Hippocampal formation (tissue), 2 donors: ENCODE measurements at regions not wholly inside any gene's neighbourhood (a gene's known extent, or its start where the extent isn't known, plus 50 kb on each side); places are given as distances from the start of the nearest gene placed in this dataset.

Experiments used
- DNase-seq, 2 donors: peaks; one replicate each; lab custom pipeline; 2025; lab: John Stamatoyannopoulos, UW

DNA sequence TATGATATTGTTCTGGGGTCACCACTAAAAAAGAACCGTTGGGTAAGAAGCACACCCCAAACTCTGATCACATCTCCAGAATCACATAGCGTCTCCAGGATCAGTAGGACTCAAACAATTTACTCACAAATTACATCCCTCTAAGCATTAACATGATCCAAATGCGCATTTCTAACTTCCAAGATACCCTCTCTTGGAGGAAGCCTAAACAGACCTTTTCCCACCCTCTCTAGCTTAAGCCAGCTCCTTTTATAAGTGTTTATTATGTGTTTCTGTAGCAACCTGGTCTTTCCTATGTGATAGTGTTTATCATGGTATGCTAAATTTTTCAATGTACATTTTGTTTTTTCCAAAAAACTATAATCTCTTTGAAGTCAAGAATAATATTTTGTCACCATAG is 1846.5 kb downstream of the OLFM4 start:
- no peak for DNase-seq

DNA sequence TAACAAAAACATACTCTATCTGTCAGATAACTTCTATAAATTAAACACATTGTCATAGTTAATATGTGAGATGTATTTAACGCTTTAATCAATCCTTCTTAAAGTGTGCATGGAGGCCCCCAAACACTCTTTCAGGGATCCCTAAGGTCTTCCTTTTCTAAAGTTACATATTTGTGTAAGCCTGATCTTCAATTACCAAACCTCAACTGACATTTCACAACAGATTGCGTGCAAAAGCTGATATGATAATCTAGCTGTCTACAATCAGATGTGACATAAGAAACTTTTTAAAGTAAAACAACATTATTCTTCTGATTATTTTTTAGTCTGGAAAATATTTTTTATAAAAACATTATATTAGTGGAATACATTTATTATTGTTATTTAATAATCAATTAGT is 1850.4 kb downstream of the OLFM4 start:
- DNase-seq, result no peak

DNA sequence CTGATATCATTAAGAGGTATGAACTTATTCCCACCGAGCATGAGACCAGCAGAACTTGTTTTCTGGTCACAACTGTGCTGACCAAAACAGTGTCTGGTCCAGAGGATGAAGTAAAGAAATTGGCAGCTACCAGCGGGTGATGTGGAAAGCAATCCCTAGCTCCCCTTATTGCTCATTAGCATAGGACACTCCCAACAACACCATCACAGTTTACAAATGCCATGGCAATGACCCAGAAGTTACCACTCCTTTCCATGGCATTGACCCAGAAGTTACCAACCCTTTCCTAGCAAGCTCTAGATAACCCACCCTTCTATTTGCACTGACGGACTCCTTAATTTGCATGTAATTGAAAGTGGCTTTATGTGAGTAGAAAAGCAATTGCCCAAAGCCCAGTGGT is 1856.1 kb downstream of the OLFM4 start:
- DNase-seq, result no peak

DNA sequence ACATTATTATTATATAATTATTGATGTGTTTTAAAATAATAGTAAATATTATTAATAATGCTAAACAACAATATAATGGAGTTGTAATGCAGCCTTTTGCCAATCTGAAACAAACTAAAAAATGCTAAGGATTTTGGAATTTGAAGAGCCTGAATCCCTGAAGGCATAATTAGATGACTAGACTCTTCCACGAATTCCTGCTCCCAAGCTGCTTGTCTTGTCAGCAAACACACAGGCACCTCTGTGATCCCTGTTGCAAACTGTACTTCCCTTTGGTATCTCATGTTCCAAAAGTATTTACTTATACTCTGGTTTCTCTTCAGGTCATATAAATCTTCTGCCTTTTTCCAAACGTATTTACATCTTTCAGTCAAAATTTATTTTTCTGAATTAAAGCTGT is 1862.4 kb downstream of the OLFM4 start:
- no peak for DNase-seq

DNA sequence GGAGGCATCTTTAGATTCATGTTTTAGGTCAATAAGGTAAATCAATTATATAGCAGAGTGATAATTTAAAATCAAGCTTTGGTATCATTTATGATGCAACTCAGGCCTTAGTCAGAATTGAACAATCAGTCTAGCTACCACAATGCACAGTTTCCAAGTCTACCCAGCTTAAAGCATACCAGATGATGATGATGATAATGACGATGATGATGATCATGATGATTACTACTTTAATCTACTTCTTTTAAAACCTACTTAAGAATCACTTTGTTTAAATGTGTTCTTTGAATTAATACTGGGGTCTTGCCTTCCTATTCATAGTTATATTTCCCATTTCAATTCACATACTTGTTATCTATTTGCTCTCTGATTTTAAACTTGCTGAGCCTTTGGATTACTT is 1872.7 kb downstream of the OLFM4 start:
- no peak for DNase-seq

DNA sequence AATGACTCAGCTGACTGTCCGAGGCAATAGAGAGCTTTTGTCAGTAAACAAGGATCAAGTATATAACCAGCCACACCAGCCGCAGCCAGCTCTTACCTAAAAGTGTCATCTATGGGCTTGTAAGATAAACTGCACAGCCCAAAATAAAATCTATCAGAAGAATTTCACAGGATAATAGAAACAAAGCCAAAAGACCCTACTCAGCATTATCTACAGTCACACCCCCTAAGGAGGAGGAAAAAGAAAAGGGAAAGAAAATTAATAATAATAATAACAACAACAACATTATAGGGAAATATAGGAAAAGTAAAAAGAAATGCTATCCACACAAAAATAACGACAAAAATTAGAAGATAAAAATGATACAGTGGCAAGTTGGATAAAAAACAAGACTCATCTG is 1883.8 kb downstream of the OLFM4 start:
- DNase-seq, result no peak

DNA sequence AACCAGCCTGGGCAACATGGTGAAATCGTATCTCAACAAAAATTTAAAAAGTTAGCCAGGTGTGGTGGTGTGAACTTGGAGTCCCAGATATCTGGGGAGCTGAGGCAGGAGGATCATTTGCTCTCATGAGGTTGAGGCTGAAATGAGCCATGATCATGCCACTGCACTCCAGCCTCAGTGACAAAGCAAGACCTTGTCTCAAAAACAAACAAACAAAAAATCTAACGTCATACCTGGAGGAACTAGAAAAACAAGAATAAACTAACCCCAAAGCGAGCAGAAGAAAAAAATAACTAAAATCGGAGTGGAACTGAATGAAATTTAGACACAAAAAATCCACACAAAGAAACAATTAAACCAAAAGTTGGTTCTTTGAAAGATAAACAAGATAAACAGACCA is 1885.1 kb downstream of the OLFM4 start:
- DNase-seq, result no peak

DNA sequence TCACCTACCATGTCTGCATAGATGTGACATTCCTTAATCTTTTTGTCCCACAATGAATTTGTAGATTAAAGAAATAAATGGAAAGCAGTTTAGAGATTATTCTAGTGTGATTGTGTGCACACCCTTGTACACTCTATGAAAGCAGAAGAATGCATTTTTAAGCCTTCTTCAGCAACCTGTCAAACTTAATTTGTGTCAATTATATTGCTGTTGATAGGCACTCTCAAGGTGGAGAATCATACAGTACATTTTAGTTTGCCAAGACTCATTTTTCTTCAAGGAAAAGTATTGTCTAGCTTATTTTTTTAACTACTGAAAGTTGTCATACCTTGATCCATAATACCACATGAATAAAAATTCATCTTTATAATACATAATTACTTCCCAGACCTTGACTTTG is 1898.9 kb downstream of the OLFM4 start:
- DNase-seq, result no peak

DNA sequence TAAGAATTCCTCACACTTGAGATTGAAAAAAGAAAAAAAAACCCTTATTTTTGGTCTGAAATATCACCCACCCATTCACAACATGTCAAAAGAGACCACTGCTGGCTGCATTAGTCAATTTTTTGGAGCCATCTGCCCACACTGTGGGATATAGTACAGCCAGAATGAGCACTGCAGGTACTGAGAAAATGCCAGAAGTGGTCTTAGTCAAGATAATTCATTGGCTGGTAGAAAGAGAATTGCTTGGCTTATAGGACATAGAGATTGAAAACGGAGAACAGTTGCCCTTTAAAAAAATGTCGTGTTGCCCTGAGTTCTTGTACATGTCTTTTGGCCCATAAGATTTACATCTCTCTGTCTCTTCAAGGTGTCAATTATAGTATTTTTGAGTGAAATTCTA is 1899.5 kb downstream of the OLFM4 start:
- DNase-seq, result no peak

DNA sequence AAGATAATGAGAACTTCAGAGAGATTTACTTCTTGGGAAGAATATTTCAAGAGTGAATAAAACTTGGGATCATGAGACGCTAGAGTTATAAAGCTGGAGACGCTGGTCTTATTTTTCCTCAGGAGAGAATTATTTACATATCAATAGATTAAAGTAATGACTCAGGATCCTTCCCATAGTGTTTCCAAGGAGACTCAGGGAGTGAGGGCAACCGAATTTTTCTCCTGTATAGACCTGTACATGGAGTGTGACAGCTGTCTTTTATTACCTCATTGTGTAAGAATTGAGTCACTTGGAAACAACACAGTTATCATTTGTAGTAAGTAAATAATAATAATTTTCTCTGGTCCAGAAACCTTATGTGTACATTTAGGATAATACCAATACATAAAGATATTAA is 1905.5 kb downstream of the OLFM4 start:
- DNase-seq, result no peak

DNA sequence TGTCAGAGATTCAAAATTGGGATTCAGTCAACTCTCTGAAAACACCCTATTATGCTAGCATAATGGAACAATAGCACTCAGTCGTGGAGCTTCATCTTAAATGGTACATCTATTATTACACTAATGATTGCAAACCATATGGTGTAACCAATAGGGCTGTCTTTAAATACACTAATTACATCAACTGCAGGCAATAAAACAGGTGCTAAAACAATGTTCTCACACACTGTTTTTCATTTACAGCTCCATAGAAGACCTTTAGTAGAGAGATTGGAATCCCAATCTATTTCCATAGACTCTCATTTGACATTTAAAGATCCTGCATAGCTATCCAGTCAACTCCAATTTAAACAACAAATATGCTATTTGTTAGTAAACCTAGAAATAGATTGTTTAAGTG is 1917.4 kb downstream of the OLFM4 start:
- no peak for DNase-seq

DNA sequence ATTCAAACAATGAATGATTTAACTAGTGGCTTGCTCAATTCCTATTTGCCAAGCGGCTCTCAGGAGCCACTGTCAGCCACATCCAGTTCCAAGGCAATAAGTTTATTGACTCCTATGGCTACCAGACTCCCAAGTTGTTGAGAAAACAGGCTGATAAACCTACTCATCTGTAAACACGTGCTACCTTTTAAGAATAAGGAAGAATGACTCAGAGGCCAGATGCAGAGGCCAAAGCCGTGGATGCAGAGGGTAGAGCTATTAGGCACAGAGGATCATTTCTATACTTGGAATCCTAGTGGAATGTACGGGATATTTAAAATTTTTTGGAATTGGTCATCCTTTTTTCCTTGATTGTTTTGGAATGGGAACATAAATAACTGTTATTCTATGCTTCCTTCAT is 1921.1 kb downstream of the OLFM4 start:
- DNase-seq, result no peak

DNA sequence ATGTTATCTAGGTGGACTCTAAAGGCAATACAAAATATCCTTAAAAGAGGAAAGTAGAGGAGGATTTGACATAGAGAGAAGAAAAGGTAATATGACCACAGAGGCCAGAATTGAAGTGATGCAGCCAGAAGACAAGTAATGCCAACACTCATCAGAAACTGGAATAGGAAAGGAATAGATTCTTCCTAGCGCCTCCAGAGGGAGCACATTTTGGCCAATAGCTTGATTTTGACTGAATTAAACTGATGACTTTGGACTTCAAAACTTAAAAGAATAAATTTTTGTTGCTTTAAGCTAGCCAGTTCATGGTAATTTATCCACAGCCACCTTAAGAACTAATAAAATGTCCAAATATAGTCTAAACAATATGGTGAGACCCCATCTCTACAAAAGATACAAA is 1921.9 kb downstream of the OLFM4 start:
- DNase-seq, result no peak

DNA sequence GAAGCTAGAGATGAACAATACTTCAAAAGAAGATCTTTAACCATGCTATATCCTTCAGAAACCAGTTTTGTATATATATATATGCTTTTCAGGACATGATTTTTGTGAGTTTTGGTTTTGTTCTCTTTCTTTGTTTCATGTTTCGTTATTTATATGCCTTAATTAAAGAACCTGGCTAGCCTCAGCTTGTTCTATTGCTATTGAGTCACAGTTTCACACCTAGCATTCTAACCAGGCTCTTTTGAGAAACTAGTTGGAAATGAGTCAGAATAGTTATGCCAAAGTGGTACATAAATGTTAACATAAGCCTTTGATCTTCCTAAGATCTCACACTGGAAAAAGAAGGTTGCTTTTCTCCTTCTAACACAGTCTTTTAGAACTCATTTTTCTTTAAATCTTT is 1925.2 kb downstream of the OLFM4 start:
- peak in 1 of 2 donors; percentile 1 for DNase-seq

DNA sequence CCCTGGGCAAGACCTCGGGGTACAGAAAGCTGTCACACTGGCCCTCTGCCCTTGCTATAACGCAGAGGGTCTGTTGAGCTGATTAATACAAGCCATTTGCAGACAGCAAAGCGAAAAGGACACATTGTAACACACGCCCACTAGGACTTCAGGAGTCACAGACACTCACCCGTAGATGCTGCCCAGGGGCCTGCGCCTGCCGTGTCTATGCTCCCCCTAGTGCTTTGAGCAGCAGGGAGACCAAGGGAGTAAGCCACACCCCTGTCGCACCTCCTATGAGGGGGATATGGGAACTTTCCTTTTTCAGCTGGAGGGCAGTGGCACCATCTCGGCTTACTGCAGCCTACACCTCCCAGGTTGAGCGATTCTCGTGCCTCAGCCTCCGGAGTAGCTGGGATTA is 1930.2 kb downstream of the OLFM4 start:
- DNase-seq, result no peak

DNA sequence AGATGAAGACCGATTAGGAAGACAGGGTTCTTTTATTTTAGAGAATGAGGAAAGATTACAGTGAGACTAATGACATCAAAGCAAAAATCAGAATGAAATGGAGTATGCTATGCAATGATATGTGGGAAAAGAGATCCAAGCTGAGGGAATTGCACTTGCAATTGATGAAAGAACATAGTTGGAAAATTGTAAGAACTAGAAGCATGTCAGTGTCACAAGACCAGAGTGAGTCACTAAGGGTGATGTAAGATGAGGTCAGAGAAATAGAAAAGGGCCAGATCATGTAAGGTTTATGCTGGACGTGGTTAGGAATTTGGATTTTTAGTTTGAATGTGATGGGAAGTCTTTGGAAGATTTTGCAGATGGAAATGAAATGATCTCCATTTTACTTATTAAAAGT is 1937.3 kb downstream of the OLFM4 start:
- DNase-seq, result no peak

DNA sequence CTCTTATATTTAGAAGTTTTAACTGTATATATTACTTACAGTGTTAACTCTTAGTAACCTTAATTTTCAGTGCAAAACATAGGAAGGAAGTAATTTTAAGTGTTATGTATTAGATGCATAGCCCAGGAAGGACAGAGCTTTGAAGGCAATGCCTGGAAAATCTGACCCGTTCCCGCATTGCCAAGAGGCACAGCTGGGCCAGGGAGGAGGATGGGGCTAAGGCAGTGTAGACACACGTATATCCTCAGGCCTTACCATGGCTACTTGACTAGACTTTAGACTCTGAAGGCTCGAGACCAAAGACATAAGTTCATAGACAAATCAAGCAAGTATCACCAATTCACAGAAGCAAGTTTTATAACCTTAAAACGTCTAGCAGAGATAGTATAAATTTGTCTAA is 1944.2 kb downstream of the OLFM4 start:
- no peak for DNase-seq

DNA sequence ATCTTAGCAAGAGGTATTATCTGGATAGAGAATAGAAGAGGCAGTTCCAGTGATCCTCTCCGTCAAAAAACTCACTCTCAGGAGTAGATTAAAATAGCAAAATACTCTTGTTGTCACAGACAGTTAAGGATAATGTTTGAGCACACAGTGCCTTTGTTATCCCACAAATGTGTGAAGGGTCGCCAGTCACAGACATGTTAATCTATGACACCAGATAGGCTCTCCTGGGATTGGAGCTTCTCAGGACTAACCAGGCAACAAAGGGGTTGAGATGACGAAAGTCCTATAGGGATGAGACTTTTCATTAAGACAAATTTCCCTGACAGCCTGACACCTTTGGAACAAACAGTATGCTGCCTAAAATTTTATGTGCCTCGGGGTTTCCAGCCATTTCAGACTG is 1947.1 kb downstream of the OLFM4 start:
- no peak for DNase-seq

DNA sequence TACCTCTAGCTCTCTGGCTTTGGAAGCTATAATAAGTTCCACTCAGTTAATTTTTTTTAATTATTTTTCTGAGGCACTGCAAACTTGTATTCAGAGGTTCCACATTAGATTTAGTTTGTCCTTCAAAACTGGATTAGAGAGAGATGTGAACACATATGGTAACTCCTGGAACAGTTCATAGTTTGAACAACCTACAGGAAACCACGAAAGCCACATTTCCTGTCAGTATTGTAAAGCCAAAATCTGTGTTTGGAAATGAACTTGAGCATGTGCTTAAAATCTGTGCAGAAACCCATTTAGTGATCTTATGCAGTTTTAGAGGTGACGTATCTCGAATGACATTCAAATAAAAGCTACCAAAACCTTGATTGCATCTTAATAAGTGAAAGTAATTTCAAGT is 1952.0 kb downstream of the OLFM4 start:
- no peak for DNase-seq

DNA sequence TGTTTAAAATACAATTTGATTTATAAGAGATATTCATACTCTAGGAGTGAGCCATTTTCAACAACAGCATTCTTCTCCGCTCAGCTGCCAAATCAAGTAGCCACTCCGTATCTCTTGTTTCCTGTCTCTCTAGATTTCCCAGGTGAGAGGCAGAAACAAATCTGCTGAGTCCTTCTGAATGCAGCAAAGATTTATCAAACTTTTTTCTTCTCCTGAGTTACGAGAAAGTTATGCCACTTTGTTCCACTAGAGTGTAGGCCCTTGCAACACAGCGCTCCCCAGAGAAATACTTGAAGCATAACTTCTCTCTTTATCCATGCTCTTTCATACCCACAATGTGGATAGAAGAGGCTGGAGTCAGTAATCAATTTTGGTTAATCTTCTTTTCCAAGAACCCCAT is 1960.8 kb downstream of the OLFM4 start:
- no peak for DNase-seq

DNA sequence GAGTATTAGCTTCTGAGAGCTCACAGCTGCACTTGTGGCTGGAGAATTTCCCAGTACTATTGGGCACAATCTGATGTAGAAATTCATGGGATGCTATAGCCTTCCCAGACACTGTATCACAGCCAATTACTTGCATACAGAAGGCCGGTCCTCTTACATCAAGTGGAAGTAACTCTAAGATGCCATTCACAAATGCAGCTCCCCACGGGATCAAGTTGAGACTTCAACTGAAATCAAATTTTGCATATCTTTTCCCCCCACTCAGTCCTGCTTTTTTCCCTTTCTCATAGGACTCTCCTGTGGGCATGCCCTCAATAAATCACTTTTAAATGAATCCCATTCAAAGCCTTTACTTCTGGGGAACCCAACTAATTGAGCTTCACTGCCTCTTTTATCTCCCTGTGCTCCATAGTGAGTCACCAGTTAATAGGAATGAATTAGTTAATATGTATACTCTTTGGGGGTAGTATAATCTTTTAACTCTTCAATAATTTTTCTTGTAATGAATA is 1970.8 kb downstream of the OLFM4 start:
- DNase-seq, result no peak

DNA sequence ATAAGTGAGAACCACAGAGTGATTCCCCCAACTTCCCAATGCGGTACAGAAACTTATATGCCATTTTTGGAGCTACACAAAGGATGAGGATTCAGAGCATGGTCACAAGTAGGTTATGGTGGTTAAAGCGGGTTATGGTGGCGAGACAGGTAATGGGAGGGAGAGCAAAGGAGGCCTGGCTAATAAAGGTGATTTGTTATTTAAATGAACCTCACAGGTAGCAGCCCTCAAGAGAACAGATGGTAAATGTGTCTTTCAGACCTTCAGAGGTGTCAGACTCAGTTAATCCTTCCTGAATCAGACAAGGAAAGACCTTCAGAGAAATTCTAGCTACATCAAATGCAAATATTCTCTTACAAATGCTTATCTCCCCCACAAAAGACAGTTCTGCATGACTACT is 1971.4 kb downstream of the OLFM4 start:
- DNase-seq, result no peak

DNA sequence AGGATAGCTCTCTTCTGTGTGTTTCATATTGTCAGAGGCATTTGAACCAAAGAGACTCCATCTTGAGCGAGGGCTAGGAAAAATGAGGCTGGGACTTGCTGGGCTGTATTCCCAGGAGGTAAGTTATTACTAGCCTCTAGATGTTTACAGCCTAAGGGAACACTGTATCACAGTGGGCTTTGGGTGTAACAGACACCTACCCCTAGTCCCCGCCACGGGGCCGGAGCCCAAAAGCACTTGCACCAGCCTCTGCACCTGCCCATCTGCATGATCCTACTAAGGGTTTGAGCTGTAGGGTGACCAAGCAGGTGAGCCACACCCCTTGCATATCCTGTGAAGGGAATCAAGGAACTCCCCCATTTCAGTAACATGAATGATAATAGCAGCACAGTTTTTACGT is 1972.2 kb downstream of the OLFM4 start:
- no peak for DNase-seq

DNA sequence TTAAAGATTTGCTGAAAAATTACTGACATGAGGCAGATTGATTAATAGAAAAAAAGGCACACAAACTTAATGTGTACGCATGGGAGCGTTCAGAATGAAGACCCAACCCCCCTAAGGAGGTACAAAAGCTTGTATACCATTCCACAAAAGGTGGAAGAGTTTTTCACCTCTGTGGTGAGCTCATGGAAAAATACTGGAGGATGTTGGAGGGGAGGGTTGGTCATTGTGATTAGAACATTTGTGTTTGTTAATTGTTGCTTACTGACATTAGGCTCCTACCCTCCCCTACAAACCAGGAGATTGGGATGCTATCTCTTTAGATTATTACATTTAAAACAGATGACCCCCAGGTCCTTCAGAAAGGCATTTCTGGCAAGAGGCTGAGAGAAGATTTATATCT is 1973.3 kb downstream of the OLFM4 start:
- no peak for DNase-seq

DNA sequence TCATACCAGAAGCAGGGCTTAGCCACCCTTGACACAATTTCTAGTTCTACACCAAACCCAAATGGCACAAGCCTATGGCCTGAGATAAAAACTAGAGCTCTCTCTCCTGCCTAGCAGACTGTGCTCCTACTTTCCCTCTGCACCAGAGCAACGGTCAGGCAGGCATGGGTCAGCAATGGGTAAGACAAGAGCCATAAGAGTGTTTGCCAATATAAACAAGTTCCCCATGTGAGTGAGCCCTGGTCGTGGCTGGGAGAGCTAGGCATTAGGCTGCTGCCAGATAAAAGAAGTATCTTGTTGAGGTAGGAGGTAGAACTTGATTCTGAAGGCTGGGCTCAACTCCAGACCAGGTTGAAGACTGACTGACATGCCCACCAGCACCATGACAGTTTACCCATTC is 1979.1 kb downstream of the OLFM4 start:
- DNase-seq, result no peak
